Ishikawa (cell line): ENCODE measurements at regions not wholly inside any gene's neighbourhood (a gene's known extent, or its start where the extent isn't known, plus 50 kb on each side); places are given as distances from the start of the nearest gene placed in this dataset.

Experiments used
- CEBPB ChIP-seq: IDR thresholded peaks from 2 replicates; pipeline ENCODE4 v1.6.1; 2012
- CREB1 ChIP-seq: IDR thresholded peaks from 2 replicates; pipeline ENCODE4 v1.6.1; 2012; ENCODE audit warnings: low read depth
- EGR1 ChIP-seq: IDR thresholded peaks from 2 replicates; pipeline ENCODE4 v1.6.1; 2012
- EP300 ChIP-seq: IDR thresholded peaks from 2 replicates; pipeline ENCODE4 v1.6.1; 2012; ENCODE audit warnings: borderline replicate concordance
- FOXM1 ChIP-seq: IDR thresholded peaks from 2 replicates; pipeline ENCODE4 v1.6.1; 2012; ENCODE audit warnings: low read depth, borderline replicate concordance
- NFIC ChIP-seq: IDR thresholded peaks from 2 replicates; pipeline ENCODE4 v1.6.1; 2012
- RAD21 ChIP-seq: IDR thresholded peaks from 2 replicates; pipeline ENCODE4 v1.6.1; 2012; ENCODE audit warnings: low read depth
- TAF1 ChIP-seq: IDR thresholded peaks from 2 replicates; pipeline ENCODE4 v1.6.1; 2012; ENCODE audit warnings: low read depth, mild to moderate bottlenecking
- TCF12 ChIP-seq: IDR thresholded peaks from 2 replicates; pipeline ENCODE4 v1.6.1; 2012; ENCODE audit warnings: low read depth
- TEAD4 ChIP-seq: IDR thresholded peaks from 2 replicates; pipeline ENCODE4 v1.6.1; 2012
- YY1 ChIP-seq: IDR thresholded peaks from 2 replicates; pipeline ENCODE4 v1.6.1; 2012; ENCODE audit warnings: low read depth
- ZBTB7A ChIP-seq: IDR thresholded peaks from 2 replicates; pipeline ENCODE4 v1.6.1; 2012; ENCODE audit warnings: low read depth
- TF ChIP-seq, protein P1 (sequence below): IDR thresholded peaks from 2 replicates; pipeline ENCODE4 v1.6.1; 2012
- TF ChIP-seq, protein P2 (sequence below): IDR thresholded peaks from 2 replicates; pipeline ENCODE4 v1.6.1; 2012
- TF ChIP-seq, protein P3 (sequence below): IDR thresholded peaks from 2 replicates; pipeline ENCODE4 v1.6.1; 2012; ENCODE audit warnings: low read depth, mild to moderate bottlenecking

DNA sequence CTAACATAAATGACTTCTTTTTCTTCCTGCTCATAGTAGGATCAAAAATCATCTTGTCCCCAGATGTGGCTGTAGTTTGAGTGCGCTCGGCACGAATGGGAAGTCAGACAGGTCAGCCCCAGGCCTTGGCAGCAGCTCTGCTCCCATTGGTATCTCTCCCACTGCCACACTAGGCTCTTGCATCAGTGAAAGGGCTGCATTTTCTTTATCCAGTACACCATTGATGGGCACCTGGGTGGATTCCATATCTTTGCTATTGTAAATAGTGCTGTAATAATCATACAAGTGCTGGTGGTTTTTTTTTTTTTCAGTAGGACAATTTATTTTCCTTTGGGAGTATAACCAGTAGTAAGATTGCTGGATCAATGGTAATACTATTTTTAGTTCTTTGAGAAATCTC lies 865.5 kb downstream of the CCDC85A start:
- TF ChIP-seq TAF1 = no peak
- TF ChIP-seq CREB1 = no peak
- no peak for TF ChIP-seq NFIC
- TF ChIP-seq, protein P1, sequence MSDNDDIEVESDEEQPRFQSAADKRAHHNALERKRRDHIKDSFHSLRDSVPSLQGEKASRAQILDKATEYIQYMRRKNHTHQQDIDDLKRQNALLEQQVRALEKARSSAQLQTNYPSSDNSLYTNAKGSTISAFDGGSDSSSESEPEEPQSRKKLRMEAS = no peak
- TF ChIP-seq TCF12 = no peak
- TF ChIP-seq TEAD4 = no peak
- TF ChIP-seq ZBTB7A = no peak
- no peak for TF ChIP-seq FOXM1
- no peak for TF ChIP-seq EP300
- TF ChIP-seq, protein P2, sequence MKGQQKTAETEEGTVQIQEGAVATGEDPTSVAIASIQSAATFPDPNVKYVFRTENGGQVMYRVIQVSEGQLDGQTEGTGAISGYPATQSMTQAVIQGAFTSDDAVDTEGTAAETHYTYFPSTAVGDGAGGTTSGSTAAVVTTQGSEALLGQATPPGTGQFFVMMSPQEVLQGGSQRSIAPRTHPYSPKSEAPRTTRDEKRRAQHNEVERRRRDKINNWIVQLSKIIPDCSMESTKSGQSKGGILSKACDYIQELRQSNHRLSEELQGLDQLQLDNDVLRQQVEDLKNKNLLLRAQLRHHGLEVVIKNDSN = no peak
- TF ChIP-seq YY1 = no peak
- no peak for TF ChIP-seq RAD21
- TF ChIP-seq CEBPB = no peak
- no peak for TF ChIP-seq EGR1

DNA sequence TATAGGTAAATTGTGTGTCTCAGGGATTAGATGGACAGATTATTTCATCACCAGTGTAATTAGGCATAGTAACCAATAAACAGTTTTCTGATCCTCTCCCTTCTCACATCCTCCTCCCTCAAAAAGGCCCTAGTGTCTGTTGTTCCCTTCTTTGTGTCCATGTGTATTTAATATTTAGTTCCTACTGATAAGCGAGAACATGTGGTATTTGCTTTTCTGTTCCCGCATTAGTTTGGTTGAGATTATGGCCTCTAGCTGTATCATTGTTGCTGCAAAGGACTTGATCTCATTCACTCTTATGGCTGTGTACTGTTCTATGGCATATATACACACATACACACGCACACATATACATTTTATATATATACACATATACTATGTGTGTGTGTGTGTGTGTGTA lies 866.2 kb downstream of the CCDC85A start:
- TF ChIP-seq TCF12 = no peak
- no peak for TF ChIP-seq RAD21
- TF ChIP-seq EGR1 = no peak
- TF ChIP-seq, protein P2 = no peak
- TF ChIP-seq CREB1 = no peak
- no peak for TF ChIP-seq EP300
- TF ChIP-seq CEBPB = no peak
- TF ChIP-seq, protein P3, sequence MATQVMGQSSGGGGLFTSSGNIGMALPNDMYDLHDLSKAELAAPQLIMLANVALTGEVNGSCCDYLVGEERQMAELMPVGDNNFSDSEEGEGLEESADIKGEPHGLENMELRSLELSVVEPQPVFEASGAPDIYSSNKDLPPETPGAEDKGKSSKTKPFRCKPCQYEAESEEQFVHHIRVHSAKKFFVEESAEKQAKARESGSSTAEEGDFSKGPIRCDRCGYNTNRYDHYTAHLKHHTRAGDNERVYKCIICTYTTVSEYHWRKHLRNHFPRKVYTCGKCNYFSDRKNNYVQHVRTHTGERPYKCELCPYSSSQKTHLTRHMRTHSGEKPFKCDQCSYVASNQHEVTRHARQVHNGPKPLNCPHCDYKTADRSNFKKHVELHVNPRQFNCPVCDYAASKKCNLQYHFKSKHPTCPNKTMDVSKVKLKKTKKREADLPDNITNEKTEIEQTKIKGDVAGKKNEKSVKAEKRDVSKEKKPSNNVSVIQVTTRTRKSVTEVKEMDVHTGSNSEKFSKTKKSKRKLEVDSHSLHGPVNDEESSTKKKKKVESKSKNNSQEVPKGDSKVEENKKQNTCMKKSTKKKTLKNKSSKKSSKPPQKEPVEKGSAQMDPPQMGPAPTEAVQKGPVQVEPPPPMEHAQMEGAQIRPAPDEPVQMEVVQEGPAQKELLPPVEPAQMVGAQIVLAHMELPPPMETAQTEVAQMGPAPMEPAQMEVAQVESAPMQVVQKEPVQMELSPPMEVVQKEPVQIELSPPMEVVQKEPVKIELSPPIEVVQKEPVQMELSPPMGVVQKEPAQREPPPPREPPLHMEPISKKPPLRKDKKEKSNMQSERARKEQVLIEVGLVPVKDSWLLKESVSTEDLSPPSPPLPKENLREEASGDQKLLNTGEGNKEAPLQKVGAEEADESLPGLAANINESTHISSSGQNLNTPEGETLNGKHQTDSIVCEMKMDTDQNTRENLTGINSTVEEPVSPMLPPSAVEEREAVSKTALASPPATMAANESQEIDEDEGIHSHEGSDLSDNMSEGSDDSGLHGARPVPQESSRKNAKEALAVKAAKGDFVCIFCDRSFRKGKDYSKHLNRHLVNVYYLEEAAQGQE = no peak
- TF ChIP-seq, protein P1 = no peak
- TF ChIP-seq TAF1 = no peak
- no peak for TF ChIP-seq YY1
- no peak for TF ChIP-seq TEAD4
- no peak for TF ChIP-seq NFIC
- no peak for TF ChIP-seq FOXM1
- no peak for TF ChIP-seq ZBTB7A

DNA sequence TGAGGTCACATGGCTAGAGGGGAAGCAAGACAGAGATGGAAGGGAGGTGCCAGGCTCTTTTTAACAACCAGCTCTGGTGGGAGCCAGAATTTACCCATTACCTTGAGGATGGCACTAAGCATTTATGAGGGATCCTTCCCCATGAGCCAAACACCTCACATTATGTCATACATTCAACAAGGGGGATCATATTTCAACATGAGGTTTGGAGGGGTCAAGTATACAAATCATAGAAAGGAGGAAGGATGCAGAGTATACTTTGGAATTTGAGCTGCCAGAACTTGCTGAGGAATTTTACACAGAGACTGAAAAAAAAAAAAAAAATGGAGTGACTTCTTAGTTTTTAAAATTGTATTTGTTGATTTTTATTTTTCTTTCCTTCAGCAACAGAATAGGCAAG lies 891.4 kb downstream of the CCDC85A start:
- TF ChIP-seq, protein P3 = no peak
- TF ChIP-seq NFIC = no peak
- TF ChIP-seq ZBTB7A = no peak
- TF ChIP-seq RAD21 = no peak
- TF ChIP-seq FOXM1 = no peak
- TF ChIP-seq EP300 = no peak
- no peak for TF ChIP-seq TCF12
- no peak for TF ChIP-seq CEBPB
- TF ChIP-seq YY1 = no peak
- TF ChIP-seq EGR1 = no peak
- no peak for TF ChIP-seq TEAD4
- TF ChIP-seq, protein P2 = no peak
- no peak for TF ChIP-seq TAF1
- TF ChIP-seq CREB1 = no peak

DNA sequence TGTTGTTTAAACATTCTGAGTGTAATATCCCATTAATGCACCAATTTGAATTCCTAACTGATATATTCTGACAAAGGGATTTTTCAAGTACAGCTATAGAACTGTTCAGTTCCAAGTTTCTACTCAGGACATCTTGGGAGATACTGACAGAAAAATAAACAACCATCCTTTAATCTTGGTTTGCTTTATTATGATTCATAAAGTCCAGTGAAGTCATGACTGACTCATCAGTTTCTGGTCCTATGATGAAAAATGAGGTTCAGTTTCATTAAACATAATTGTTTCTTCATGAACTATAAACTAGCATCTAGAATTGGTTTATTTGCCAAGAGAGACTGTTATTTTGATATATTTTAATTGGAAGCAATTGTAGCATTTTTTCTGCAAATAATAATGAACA lies 896.2 kb downstream of the CCDC85A start:
- TF ChIP-seq ZBTB7A = no peak
- TF ChIP-seq, protein P1 = no peak
- TF ChIP-seq CEBPB = no peak
- no peak for TF ChIP-seq TCF12
- TF ChIP-seq YY1 = no peak
- no peak for TF ChIP-seq TEAD4
- no peak for TF ChIP-seq FOXM1
- TF ChIP-seq EP300 = no peak
- no peak for TF ChIP-seq EGR1

DNA sequence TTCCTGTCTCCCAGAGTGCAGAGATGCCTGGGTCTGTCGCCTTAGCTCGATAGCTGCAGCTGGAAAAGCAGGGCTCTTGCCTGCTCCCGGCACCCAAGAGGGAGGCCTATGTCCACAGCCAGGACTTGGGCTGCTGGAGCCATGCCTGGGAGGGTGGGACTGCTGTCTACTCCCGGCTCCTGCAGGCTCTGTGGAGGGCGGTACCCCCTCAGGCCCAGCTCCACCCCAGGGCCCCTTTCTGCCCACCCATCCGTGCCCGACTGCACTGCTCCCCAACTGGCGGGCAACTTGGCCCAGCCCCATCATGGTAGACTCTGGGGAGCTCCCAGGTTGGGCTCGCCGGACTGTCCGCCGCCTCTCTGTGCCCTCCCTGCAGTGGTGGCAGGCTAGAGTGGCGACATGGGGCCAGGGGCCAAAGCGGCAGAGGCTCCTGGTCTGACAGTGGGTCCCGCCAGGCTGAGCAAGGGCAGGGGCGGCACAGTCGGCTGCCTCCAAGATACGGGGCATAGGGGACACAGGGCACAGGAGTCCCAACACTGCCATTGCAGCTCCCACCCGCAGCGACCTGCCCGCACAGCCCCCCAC lies 901.0 kb downstream of the CCDC85A start:
- TF ChIP-seq, protein P2 = no peak
- TF ChIP-seq, protein P1 = no peak
- TF ChIP-seq YY1 (no peak), TCF12 (no peak), TEAD4 (no peak), CEBPB (no peak), CREB1 (no peak), RAD21 (no peak), EP300 (no peak)
